Lower lobe of right lung (tissue), 2 donors: ENCODE measurements at regions not wholly inside any gene's neighbourhood (a gene's known extent, or its start where the extent isn't known, plus 50 kb on each side); places are given as distances from the start of the nearest gene placed in this dataset.
A peak's percentile ranks its signal among the peaks of the same experiment; 100 is the strongest.

Source experiments
- ATAC-seq, 2 donors: fragments of 200-7000 bp; cut with Tn5 transposase; one replicate each; pipeline ENCODE4 v1.9.1; 2020 to 2022; ENCODE audit warnings: mild to moderate bottlenecking in 2 of 2, moderate library complexity in 2 of 2
- DNase-seq: peaks from one replicate; pipeline ENCODE4 v3.0.0-alpha.2; 2020
- H3K27ac ChIP-seq: fragments of 200-600 bp; one replicate; pipeline ENCODE4 v1.8.0; 2022
- H3K27me3 ChIP-seq: fragments of 200-600 bp; one replicate; pipeline ENCODE4 v1.8.0; 2022; ENCODE audit warnings: low read depth
- H3K36me3 ChIP-seq: fragments of 200-600 bp; one replicate; pipeline ENCODE4 v1.8.0; 2022; ENCODE audit warnings: mild to moderate bottlenecking
- H3K4me1 ChIP-seq: fragments of 200-600 bp; one replicate; pipeline ENCODE4 v1.8.0; 2022
- H3K4me3 ChIP-seq: fragments of 200-600 bp; one replicate; pipeline ENCODE4 v1.8.0; 2022; ENCODE audit warnings: mild to moderate bottlenecking
- H3K9me3 ChIP-seq: fragments of 200-600 bp; one replicate; pipeline ENCODE4 v1.8.0; 2022
- intact Hi-C: fragments of 100-400 bp; cut with DNase I; formaldehyde crosslinking; loops from one replicate; pipeline ENCODE4 v1.11.0; 2022
- TF ChIP-seq, protein P1 (sequence below): fragments of 200-600 bp; IDR thresholded peaks from one replicate; pipeline ENCODE4 v1.8.0; 2022; ENCODE audit warnings: antibody characterized with exemption, mild to moderate bottlenecking
- donor health status: DM: no; HTN: yes; CAD: no; lungs with severe emphysema.

DNA sequence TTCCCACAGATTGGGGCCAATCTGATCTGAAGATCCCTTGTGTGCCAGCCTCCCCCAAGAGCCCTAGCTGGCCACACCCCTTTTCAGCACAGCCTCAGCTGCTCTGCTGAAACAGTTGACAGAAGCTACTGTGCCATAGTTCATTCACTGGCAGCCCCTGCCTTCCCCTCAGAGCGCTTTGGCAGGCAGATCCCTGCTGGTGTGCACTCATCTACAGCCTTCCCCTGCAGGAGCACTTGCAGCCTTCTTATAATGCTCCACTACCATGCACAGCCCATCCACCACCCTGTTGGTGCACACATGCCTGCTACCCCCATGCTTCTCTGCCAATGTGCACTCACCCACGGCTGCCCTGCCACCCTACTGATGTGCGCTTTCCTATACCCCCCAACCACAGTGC is 471.3 kb downstream of the MTRR start:
- intact Hi-C loops: no loop called here
- no peak for ATAC-seq
- H3K36me3 ChIP-seq: no peaks in the 10 kb centered on the region

DNA sequence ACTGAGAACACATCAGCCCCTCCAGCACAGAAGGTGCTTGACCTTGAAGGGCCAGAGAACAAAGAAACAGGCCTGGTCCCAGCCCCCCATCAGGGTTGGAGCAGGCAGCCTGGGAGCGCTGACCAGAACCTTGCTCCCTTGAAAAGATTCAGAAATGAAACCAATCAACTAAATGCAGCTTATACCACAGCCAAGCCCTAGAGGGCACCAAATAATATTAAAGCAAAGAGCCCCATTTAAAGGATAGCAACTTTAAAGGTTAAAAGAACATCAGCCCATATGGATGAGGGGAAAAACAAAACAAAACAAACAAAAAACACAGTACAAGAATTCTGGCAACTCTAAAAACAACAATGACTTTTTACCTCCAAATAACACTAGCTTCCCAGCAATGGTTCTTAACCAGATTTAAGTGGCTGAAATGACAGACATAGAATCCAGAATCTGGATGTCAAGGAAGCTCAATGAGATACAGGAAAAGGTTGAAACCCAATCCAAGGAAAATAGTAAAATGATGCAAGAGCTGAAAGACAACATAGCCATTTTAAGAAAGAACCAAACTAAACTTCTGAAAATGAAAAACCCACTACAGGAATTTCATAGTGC is 471.9 kb downstream of the MTRR start:
- Histone ChIP-seq H3K36me3 (no peaks in the 10 kb centered on the region), H3K27me3 (no peaks in the 10 kb centered on the region), H3K9me3 (no peaks in the 10 kb centered on the region), H3K4me3 (no peak overlapping the region), H3K4me1 (peaks cover 6% of the 10 kb centered on the region), H3K27ac (no peak overlapping the region)
- DNase-seq (no peak), ATAC-seq (peak in 1 of 2 donors; percentile 35)
- TF ChIP-seq, protein P1, sequence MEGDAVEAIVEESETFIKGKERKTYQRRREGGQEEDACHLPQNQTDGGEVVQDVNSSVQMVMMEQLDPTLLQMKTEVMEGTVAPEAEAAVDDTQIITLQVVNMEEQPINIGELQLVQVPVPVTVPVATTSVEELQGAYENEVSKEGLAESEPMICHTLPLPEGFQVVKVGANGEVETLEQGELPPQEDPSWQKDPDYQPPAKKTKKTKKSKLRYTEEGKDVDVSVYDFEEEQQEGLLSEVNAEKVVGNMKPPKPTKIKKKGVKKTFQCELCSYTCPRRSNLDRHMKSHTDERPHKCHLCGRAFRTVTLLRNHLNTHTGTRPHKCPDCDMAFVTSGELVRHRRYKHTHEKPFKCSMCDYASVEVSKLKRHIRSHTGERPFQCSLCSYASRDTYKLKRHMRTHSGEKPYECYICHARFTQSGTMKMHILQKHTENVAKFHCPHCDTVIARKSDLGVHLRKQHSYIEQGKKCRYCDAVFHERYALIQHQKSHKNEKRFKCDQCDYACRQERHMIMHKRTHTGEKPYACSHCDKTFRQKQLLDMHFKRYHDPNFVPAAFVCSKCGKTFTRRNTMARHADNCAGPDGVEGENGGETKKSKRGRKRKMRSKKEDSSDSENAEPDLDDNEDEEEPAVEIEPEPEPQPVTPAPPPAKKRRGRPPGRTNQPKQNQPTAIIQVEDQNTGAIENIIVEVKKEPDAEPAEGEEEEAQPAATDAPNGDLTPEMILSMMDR: peak; percentile 45
- intact Hi-C loops: no loop called here

More for the DNA sequence above, 471.3 kb downstream of the MTRR start:
- Histone ChIP-seq H3K4me1 (peaks cover 6% of the 10 kb centered on the region), H3K27ac (no peak overlapping the region), H3K9me3 (no peaks in the 10 kb centered on the region), H3K4me3 (no peak overlapping the region), H3K27me3 (no peaks in the 10 kb centered on the region)
- TF ChIP-seq, protein P1: no peak
- DNase-seq: no peak

DNA sequence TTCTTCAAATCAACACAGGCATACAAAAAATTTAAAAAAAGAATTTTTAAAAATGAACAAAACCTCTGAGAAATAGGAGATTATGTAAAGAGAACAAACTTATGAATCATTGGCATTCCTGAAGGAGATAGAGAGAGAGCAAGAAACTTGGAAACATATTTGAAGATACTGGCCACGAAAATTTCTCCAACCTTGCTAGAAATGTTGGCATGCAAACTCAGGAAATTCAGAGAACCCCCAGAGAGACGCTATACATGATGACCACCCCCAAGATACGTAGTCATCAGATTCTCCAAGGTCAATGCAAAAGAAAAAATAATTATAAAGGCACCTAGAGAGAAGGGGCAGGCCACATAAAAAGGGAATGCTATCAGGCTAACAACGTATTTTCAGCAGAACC is 472.5 kb downstream of the MTRR start:
- DNase-seq (no peak), ATAC-seq (no peak)
- Histone ChIP-seq H3K36me3 (no peaks in the 10 kb centered on the region), H3K27me3 (no peaks in the 10 kb centered on the region), H3K4me1 (peaks cover 6% of the 10 kb centered on the region), H3K4me3 (no peak overlapping the region), H3K27ac (no peak overlapping the region), H3K9me3 (no peaks in the 10 kb centered on the region)
- TF ChIP-seq, protein P1: no peak
- intact Hi-C loops: no loop called here

DNA sequence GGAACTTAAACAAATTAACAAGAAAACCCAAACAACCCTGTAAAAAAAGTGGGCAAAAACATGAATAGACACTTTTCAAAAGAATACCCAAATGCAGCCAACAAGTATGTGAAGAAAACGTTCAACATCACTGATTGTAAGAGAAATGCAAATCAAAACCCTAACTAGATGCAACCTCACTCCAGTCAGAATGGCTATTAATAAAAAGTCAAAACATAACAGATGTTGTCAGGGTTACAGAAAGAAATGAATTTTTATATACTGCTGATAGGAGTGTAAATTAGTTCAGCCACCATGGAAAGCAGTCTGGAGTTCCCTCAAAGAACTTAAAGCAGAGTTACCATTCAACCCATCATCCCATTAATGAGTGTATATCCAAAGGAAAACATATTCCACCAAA is 479.0 kb downstream of the MTRR start:
- H3K27ac ChIP-seq: no peak overlapping the region
- no peaks in the 10 kb centered on the region for H3K36me3 ChIP-seq
- TF ChIP-seq, protein P1: no peak
- intact Hi-C loops: no loop called here
- no peak for DNase-seq
- H3K4me3 ChIP-seq: no peak overlapping the region
- no peaks in the 10 kb centered on the region for H3K27me3 ChIP-seq
- no peak for ATAC-seq
- no peaks in the 10 kb centered on the region for H3K4me1 ChIP-seq
- no peaks in the 10 kb centered on the region for H3K9me3 ChIP-seq

DNA sequence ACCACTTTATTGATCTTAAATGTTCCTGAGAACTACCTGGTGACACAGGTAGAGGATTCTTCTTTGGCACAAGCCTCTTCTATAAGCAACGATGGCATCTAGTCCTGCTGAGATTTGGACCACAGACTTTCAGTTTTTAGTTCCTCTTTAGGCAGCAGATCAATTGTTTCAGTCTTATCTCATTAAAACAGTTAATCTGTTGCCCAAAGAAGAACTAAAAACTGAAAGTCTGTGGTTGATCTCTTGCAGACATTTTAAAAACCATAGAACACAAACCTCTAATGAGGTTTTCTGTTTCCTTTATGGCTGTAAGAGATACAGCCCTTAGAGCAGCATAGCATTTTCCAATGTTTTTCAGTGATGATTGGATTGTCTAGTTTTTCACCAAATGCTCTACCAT is 480.9 kb downstream of the MTRR start:
- no peaks in the 10 kb centered on the region for H3K9me3 ChIP-seq
- DNase-seq: no peak
- H3K36me3 ChIP-seq: no peaks in the 10 kb centered on the region
- no peak overlapping the region for H3K4me3 ChIP-seq
- ATAC-seq: no peak
- no peak overlapping the region for H3K27ac ChIP-seq
- intact Hi-C loops: no loop called here
- H3K27me3 ChIP-seq: no peaks in the 10 kb centered on the region
- H3K4me1 ChIP-seq: no peaks in the 10 kb centered on the region
- TF ChIP-seq, protein P1: no peak
